ENCODE measurements at regions not wholly inside any gene's neighbourhood (a gene's known extent, or its start where the extent isn't known, plus 50 kb on each side); places are given as distances from the start of the nearest gene placed in this dataset.

DNA sequence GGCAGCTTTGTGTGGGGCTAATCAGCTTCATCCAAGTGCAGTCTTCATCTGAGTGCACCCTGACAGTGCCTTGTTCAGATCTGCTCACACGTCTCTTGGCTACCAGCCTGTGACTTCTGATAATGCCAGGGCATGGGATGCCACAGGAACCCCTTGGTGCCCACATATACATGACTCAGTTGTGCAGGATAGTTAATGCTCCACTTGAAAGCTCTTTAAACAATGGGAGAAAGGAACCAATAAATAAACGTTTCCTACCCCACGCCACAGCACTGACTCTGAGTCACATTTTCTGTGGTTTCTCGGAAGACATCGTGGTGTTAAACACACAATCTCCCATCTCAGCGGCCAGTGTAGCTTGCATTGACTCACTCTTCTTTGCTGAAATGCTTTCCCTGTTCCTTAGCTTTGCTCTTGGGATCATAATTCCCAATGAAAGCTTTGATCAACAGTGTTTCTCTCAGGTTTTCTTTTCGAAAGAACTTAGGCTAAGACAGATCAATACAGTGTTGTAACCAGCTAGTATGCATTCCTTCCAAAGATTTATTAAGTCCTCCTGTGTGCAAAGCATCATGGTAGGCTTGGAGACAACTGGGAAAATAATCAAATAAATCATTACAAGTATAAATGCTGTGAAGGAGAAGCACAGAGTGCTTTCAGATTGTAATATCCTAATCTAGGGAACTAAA, 142.0 kb downstream of the COPS8 start:
- CTCF ChIA-PET, result interaction anchor here (0.6 kb wide), 1 partner anchor 445 kb away, joined by 3 read pairs; no protein-coding TSS in a partner anchor
- DNase-seq, result no peak
- Histone ChIP-seq H3K79me2 (ENCODE audit: insufficient read depth) (no peaks in the 10 kb centered on the region), H3K9ac (peak overlapping the region; percentile 84), H3K9me3 (no peaks in the 10 kb centered on the region), H3K9me2 (no peaks in the 10 kb centered on the region), H2AFZ (ENCODE audit: low read depth) (peak overlapping the region; percentile 7; the same call in 1 of the 2 replicates), H3K36me3 (replicated peaks in 1 of 2; ENCODE audit: control insufficient read depth in 1 of 2, insufficient read depth in 2 of 2, low read length in 1 of 2) (no peaks in the 10 kb centered on the region), H3K27me3 (ENCODE audit: insufficient read depth) (no peaks in the 10 kb centered on the region), H3K4me1 (ENCODE audit: control insufficient read depth in 1 of 2, insufficient read depth in 2 of 2, low read depth in 1 of 2, low read length in 1 of 2) (peaks cover 7 to 28% of the 10 kb centered on the region in 2 experiments; a peak in 3 of 4 replicates), H3K4me2 (peak overlapping the region; percentile 63), H3K4me3 (ENCODE audit: low read depth in 2 of 2, low read length in 1 of 2) (no peak overlapping the region), H4K20me1 (ENCODE audit: insufficient read depth) (no peaks in the 10 kb centered on the region), H3F3A (replicated peaks; ENCODE audit: insufficient read depth) (peaks cover 40% of the 10 kb centered on the region), H3K27ac (ENCODE audit: low read depth in 2 of 2, low read length in 1 of 2) (peak overlapping the region in 1 of 2 experiments; percentile 99; a peak in 3 of 4 replicates)
- TF ChIP-seq MXI1 (IDR thresholded peaks at IDR 0.05; ENCODE audit: low read depth, low read length) (no peak), FOSL2 (IDR thresholded peaks at IDR 0.05; ENCODE audit: borderline replicate concordance, low read depth) (peak; percentile 83), JUND (IDR thresholded peaks at IDR 0.05) (peak; percentile 86), POLR2AphosphoS5 (IDR thresholded peaks at IDR 0.05; ENCODE audit: low read depth, low read length) (no peak), RXRA (IDR thresholded peaks at IDR 0.05; ENCODE audit: borderline replicate concordance, low read depth) (peak; percentile 82; the same call in 1 of the 2 replicates), TEAD4 (IDR thresholded peaks at IDR 0.05; ENCODE audit: borderline replicate concordance, insufficient read depth) (peak; percentile 78), FOXM1 (IDR thresholded peaks at IDR 0.05; ENCODE audit: low read depth) (peak; percentile 79), GABPA (IDR thresholded peaks at IDR 0.05; ENCODE audit: low read depth) (no peak), NRF1 (IDR thresholded peaks at IDR 0.05; ENCODE audit: low read depth, low read length) (no peak), SIN3A (IDR thresholded peaks at IDR 0.05; ENCODE audit: borderline replicate concordance, low read depth, low read length) (no peak; the same call in 1 of the 2 replicates), RFX5 (IDR thresholded peaks at IDR 0.05; ENCODE audit: low read length) (no peak), CHD2 (IDR thresholded peaks at IDR 0.05; ENCODE audit: low read length, partially characterized antibody) (no peak), TCF12 (IDR thresholded peaks at IDR 0.05) (peak; percentile 87), RAD21 (IDR thresholded peaks at IDR 0.05; ENCODE audit: low read length) (no peak), NFIC (IDR thresholded peaks at IDR 0.05; ENCODE audit: borderline replicate concordance) (peak; percentile 91), TAF1 (IDR thresholded peaks at IDR 0.05; ENCODE audit: borderline replicate concordance, low read depth, low read length) (peak; percentile 49; the same call in 1 of the 2 replicates), EP300 (IDR thresholded peaks at IDR 0.05; ENCODE audit: borderline replicate concordance in 1 of 2, low read depth in 1 of 2, low read length in 1 of 2) (peak; percentile 13 to 95; a peak in 3 of 4 replicates)
- TF ChIP-seq, protein P1, sequence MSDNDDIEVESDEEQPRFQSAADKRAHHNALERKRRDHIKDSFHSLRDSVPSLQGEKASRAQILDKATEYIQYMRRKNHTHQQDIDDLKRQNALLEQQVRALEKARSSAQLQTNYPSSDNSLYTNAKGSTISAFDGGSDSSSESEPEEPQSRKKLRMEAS (IDR thresholded peaks at IDR 0.05; ENCODE audit: low read depth), result peak; percentile 86; the same call in 1 of the 2 replicates
- TF ChIP-seq, protein P2, sequence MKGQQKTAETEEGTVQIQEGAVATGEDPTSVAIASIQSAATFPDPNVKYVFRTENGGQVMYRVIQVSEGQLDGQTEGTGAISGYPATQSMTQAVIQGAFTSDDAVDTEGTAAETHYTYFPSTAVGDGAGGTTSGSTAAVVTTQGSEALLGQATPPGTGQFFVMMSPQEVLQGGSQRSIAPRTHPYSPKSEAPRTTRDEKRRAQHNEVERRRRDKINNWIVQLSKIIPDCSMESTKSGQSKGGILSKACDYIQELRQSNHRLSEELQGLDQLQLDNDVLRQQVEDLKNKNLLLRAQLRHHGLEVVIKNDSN (IDR thresholded peaks at IDR 0.05; ENCODE audit: borderline replicate concordance, low read depth), result no peak
- TF ChIP-seq, protein P3, sequence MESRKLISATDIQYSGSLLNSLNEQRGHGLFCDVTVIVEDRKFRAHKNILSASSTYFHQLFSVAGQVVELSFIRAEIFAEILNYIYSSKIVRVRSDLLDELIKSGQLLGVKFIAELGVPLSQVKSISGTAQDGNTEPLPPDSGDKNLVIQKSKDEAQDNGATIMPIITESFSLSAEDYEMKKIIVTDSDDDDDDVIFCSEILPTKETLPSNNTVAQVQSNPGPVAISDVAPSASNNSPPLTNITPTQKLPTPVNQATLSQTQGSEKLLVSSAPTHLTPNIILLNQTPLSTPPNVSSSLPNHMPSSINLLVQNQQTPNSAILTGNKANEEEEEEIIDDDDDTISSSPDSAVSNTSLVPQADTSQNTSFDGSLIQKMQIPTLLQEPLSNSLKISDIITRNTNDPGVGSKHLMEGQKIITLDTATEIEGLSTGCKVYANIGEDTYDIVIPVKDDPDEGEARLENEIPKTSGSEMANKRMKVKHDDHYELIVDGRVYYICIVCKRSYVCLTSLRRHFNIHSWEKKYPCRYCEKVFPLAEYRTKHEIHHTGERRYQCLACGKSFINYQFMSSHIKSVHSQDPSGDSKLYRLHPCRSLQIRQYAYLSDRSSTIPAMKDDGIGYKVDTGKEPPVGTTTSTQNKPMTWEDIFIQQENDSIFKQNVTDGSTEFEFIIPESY (IDR thresholded peaks at IDR 0.05; ENCODE audit: borderline replicate concordance, low read depth), result peak; percentile 63; the same call in 1 of the 2 replicates
- TF ChIP-seq, protein P4, sequence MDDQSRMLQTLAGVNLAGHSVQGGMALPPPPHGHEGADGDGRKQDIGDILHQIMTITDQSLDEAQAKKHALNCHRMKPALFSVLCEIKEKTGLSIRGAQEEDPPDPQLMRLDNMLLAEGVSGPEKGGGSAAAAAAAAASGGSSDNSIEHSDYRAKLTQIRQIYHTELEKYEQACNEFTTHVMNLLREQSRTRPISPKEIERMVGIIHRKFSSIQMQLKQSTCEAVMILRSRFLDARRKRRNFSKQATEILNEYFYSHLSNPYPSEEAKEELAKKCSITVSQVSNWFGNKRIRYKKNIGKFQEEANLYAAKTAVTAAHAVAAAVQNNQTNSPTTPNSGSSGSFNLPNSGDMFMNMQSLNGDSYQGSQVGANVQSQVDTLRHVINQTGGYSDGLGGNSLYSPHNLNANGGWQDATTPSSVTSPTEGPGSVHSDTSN (IDR thresholded peaks at IDR 0.05), result peak; percentile 87
- TF ChIP-seq, protein P5, sequence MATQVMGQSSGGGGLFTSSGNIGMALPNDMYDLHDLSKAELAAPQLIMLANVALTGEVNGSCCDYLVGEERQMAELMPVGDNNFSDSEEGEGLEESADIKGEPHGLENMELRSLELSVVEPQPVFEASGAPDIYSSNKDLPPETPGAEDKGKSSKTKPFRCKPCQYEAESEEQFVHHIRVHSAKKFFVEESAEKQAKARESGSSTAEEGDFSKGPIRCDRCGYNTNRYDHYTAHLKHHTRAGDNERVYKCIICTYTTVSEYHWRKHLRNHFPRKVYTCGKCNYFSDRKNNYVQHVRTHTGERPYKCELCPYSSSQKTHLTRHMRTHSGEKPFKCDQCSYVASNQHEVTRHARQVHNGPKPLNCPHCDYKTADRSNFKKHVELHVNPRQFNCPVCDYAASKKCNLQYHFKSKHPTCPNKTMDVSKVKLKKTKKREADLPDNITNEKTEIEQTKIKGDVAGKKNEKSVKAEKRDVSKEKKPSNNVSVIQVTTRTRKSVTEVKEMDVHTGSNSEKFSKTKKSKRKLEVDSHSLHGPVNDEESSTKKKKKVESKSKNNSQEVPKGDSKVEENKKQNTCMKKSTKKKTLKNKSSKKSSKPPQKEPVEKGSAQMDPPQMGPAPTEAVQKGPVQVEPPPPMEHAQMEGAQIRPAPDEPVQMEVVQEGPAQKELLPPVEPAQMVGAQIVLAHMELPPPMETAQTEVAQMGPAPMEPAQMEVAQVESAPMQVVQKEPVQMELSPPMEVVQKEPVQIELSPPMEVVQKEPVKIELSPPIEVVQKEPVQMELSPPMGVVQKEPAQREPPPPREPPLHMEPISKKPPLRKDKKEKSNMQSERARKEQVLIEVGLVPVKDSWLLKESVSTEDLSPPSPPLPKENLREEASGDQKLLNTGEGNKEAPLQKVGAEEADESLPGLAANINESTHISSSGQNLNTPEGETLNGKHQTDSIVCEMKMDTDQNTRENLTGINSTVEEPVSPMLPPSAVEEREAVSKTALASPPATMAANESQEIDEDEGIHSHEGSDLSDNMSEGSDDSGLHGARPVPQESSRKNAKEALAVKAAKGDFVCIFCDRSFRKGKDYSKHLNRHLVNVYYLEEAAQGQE (IDR thresholded peaks at IDR 0.05; ENCODE audit: low read depth, low read length), result no peak
- 20% methylated on average over 6 of the region's 7 CpGs for WGBS (ENCODE audit: low lambda C conversion rate)
- POLR2A ChIA-PET, result no interaction called here
